Spleen (tissue), 7 donors: ENCODE measurements at regions not wholly inside any gene's neighbourhood (a gene's known extent, or its start where the extent isn't known, plus 50 kb on each side); places are given as distances from the start of the nearest gene placed in this dataset.

ENCODE experiments used
- CTCF ChIP-seq, 11 experiments: fragments of 200-600 bp in 7 of 11; fragments of 450-650 bp in 4 of 11; sonication (generic) in 4 of 11; IDR thresholded peaks in 8 of 11; conservative IDR thresholded peaks in 3 of 11; 1 replicate in 7 of 11; 2 replicates in 4 of 11; pipeline versions ENCODE4 v1.4.0 to v1.8.0; 2016 to 2021; ENCODE audit warnings: antibody characterized with exemption in 11 of 11, inconsistent platforms in 4 of 11, mild to moderate bottlenecking in 1 of 11
- POLR2A ChIP-seq, 3 donors: fragments of 450-650 bp; IDR thresholded peaks; one replicate each; pipeline ENCODE4 v1.5.1; 2017; ENCODE audit warnings: antibody characterized with exemption in 3 of 3, mild to moderate bottlenecking in 1 of 3
- donor health status: DM: no; HTN: no; CAD: no; lungs with moderate emphysema.
- donor health status: DM: no; HTN: no; CAD: no.
- donor health status: DM: no; HTN: no; CAD: no.

- no peak for TF ChIP-seq POLR2A (IDR thresholded peaks at IDR 0.05)
- TF ChIP-seq CTCF (IDR thresholded peaks at IDR 0.05 in 8 of 11, conservative IDR thresholded peaks at IDR 0.05 in 3 of 11): no peak
Measured at GRCh38 chr2:85942346-85942957, 53.7 kb upstream of the ST3GAL5 start.
